Keratinocyte (primary cell): ENCODE measurements at regions not wholly inside any gene's neighbourhood (a gene's known extent, or its start where the extent isn't known, plus 50 kb on each side); places are given as distances from the start of the nearest gene placed in this dataset.

ENCODE experiments used
- DNase-seq: peaks from one replicate; pipeline ENCODE4 v3.0.0-alpha.2; 2011; ENCODE audit warnings: low read depth, missing footprints, low spot score
- FAIRE-seq: peaks from 2 replicates; lab custom pipeline; 2011; peaks lifted over from hg19 to GRCh38; lab: Jason Lieb, UNC
- H2AFZ ChIP-seq: 2 replicates; pipeline ENCODE4 v1.6.0; 2012; ENCODE audit warnings: low read length, control low read depth, inconsistent platforms; ENCODE audit not compliant: control insufficient read depth
- H3K27ac ChIP-seq: 2 replicates; pipeline ENCODE4 v1.5.1; 2011; ENCODE audit warnings: low read length; ENCODE audit not compliant: control insufficient read depth, insufficient read depth
- H3K27me3 ChIP-seq: 3 replicates; pipeline ENCODE4 v1.6.0; 2011; ENCODE audit warnings: low read length; ENCODE audit not compliant: control insufficient read depth, insufficient read depth; ENCODE audit errors: extremely low read depth
- H3K36me3 ChIP-seq, 2 experiments: 2 replicates in 1 of 2; 3 replicates in 1 of 2; pipeline ENCODE4 v1.5.1; 2011; ENCODE audit warnings: low read length in 2 of 2, mild to moderate bottlenecking in 1 of 2; ENCODE audit not compliant: control insufficient read depth in 2 of 2, insufficient read depth in 2 of 2; ENCODE audit errors: extremely low read depth in 1 of 2
- H3K4me1 ChIP-seq: 3 replicates; pipeline ENCODE4 v1.5.1; 2011; ENCODE audit warnings: low read length; ENCODE audit not compliant: control insufficient read depth, insufficient read depth; ENCODE audit errors: extremely low read depth
- H3K4me2 ChIP-seq: 3 replicates; pipeline ENCODE4 v1.6.0; 2011; ENCODE audit warnings: low read depth, low read length; ENCODE audit not compliant: control insufficient read depth, insufficient read depth; ENCODE audit errors: extremely low read depth
- H3K4me3 ChIP-seq, 3 experiments: fragments of 200-600 bp in 1 of 3; sonication (generic) in 1 of 3; 2 replicates in 2 of 3; 3 replicates in 1 of 3; pipeline ENCODE4 v1.5.1; 2011 to 2016; ENCODE audit warnings: low read length in 3 of 3, mild to moderate bottlenecking in 3 of 3, control low read depth in 2 of 3, inconsistent platforms in 1 of 3, low read depth in 1 of 3, mixed read lengths in 1 of 3, mixed run types in 1 of 3, moderate library complexity in 1 of 3; ENCODE audit not compliant: control insufficient read depth in 2 of 3, insufficient read depth in 2 of 3; ENCODE audit errors: extremely low read depth in 1 of 3
- H3K79me2 ChIP-seq: 2 replicates; pipeline ENCODE4 v1.6.0; 2012; ENCODE audit warnings: low read length; ENCODE audit not compliant: control insufficient read depth, insufficient read depth
- H3K9ac ChIP-seq: 3 replicates; pipeline ENCODE4 v1.6.0; 2011; ENCODE audit warnings: low read length; ENCODE audit not compliant: control insufficient read depth, insufficient read depth; ENCODE audit errors: extremely low read depth
- H3K9me1 ChIP-seq: 3 replicates; pipeline ENCODE4 v1.6.0; 2011; ENCODE audit warnings: low read length; ENCODE audit not compliant: control insufficient read depth, insufficient read depth; ENCODE audit errors: extremely low read depth
- H3K9me3 ChIP-seq: 2 replicates; pipeline ENCODE4 v1.5.1; 2012; ENCODE audit warnings: low read depth, low read length; ENCODE audit not compliant: control insufficient read depth
- H4K20me1 ChIP-seq: 3 replicates; pipeline ENCODE4 v1.6.0; 2011; ENCODE audit warnings: low read length; ENCODE audit not compliant: control insufficient read depth, insufficient read depth; ENCODE audit errors: extremely low read depth
- CTCF ChIP-seq, 3 experiments: IDR thresholded peaks in 1 of 3; conservative IDR thresholded peaks in 1 of 3; optimal IDR thresholded peaks in 1 of 3; 2 replicates in 2 of 3; 3 replicates in 1 of 3; pipeline versions ENCODE3 to v1.5.1; 2011; ENCODE audit warnings: low read length in 3 of 3, mild to moderate bottlenecking in 3 of 3, moderate library complexity in 2 of 3, control low read depth in 1 of 3, inconsistent platforms in 1 of 3; ENCODE audit not compliant: insufficient read depth in 2 of 3; ENCODE audit errors: extremely low read depth in 1 of 3
- EZH2 ChIP-seq: IDR thresholded peaks from one replicate; pipeline ENCODE4 v1.6.1; 2012; ENCODE audit warnings: inconsistent platforms, mild to moderate bottlenecking, low read length, moderate library complexity
- dilution Hi-C: fragments of 300-500 bp; cut with MboI; formaldehyde crosslinking; loops from one replicate; pipeline ENCODE4 v1.7.0; 2020; ENCODE audit warnings: low sequenced_read_pairs; ENCODE audit not compliant: extremely low pct_ligation_motif_present

- dilution Hi-C loops = no loop called here
- H3K9me1 ChIP-seq = no peaks in the 10 kb centered on the region
- H3K4me3 ChIP-seq = no peak overlapping the region
- no peak overlapping the region for H3K9ac ChIP-seq
- no peaks in the 10 kb centered on the region for H3K4me1 ChIP-seq
- no peaks in the 10 kb centered on the region for H4K20me1 ChIP-seq
- FAIRE-seq (no peak), DNase-seq (no peak)
- no peaks in the 10 kb centered on the region for H3K27me3 ChIP-seq
- H2AFZ ChIP-seq = no peak overlapping the region
- no peaks in the 10 kb centered on the region for H3K79me2 ChIP-seq
- H3K36me3 ChIP-seq = no peaks in the 10 kb centered on the region
- no peak for TF ChIP-seq CTCF (optimal IDR thresholded peaks at IDR 0.05 in 1 of 3, IDR thresholded peaks at IDR 0.05 in 1 of 3, conservative IDR thresholded peaks at IDR 0.05 in 1 of 3; ENCODE audit: extremely low read depth in 1 of 3, insufficient read depth in 2 of 3, low read length in 3 of 3)
- no peak for TF ChIP-seq EZH2
- no peaks in the 10 kb centered on the region for H3K9me3 ChIP-seq
- no peak overlapping the region for H3K4me2 ChIP-seq
- no peak overlapping the region for H3K27ac ChIP-seq
Measured at GRCh38 chrX:13955975-13956374, 73.7 kb downstream of the GEMIN8 start.

GRCh38 chrX:13955095-13955647 is 74.5 kb downstream of the GEMIN8 start:
- Histone ChIP-seq H3K4me3 (no peak overlapping the region), H3K4me2 (no peak overlapping the region), H3K27ac (no peak overlapping the region), H3K9ac (no peak overlapping the region), H3K79me2 (no peaks in the 10 kb centered on the region), H4K20me1 (no peaks in the 10 kb centered on the region), H3K9me3 (no peaks in the 10 kb centered on the region), H2AFZ (no peak overlapping the region), H3K4me1 (no peaks in the 10 kb centered on the region), H3K9me1 (no peaks in the 10 kb centered on the region), H3K27me3 (no peaks in the 10 kb centered on the region), H3K36me3 (no peaks in the 10 kb centered on the region)
- dilution Hi-C loops = no loop called here
- no peak for FAIRE-seq
- no peak for DNase-seq
- TF ChIP-seq CTCF (optimal IDR thresholded peaks at IDR 0.05 in 1 of 3, IDR thresholded peaks at IDR 0.05 in 1 of 3, conservative IDR thresholded peaks at IDR 0.05 in 1 of 3; ENCODE audit: extremely low read depth in 1 of 3, insufficient read depth in 2 of 3, low read length in 3 of 3) = no peak
- TF ChIP-seq EZH2 = no peak
